ENCODE measurements at regions not wholly inside any gene's neighbourhood (a gene's known extent, or its start where the extent isn't known, plus 50 kb on each side); places are given as distances from the start of the nearest gene placed in this dataset. TPM values are rescaled to one million over a fixed set of nuclear protein-coding genes. Genes with fewer than 3 reads are reported as not detected.

- H3K27ac ChIP-seq = no peak overlapping the region
- ATAC-seq = no peak
- no peaks in the 10 kb centered on the region for H3K36me3 ChIP-seq
- H3K4me1 ChIP-seq = no peaks in the 10 kb centered on the region
- intact Hi-C loops (cut with DNase I) = no loop called here
- H3K9me3 ChIP-seq = no peaks in the 10 kb centered on the region
- no peak for TF ChIP-seq CTCF (IDR thresholded peaks at IDR 0.05)
- H3K4me3 ChIP-seq = no peak overlapping the region
- H3K27me3 ChIP-seq = no peaks in the 10 kb centered on the region
- DNase-seq = no peak
These were observed 58.9 kb upstream of the IRS4 start for GRCh38 chrX:108795240-108795639.

Small RNA genes lying in the stretch of these regions (microRNA-seq; reads per million reads assigned to microRNA genes)
- not detected for gene MIR6087 (ENCODE audit: borderline microRNAs expressed)
